Hematopoietic multipotent progenitor cell treated with erythropoietin and hydrocortisone succinate and interleukin-3 and kit ligand, for 8 days (in vitro differentiated cells): ENCODE measurements at regions not wholly inside any gene's neighbourhood (a gene's known extent, or its start where the extent isn't known, plus 50 kb on each side); places are given as distances from the start of the nearest gene placed in this dataset.
"Not testable (repeated sequence)": the region's sequence is repeated elsewhere in the genome, so short reads cannot be mapped to it uniquely, and the experiment has no call there.

Experiments used
- DNase-seq: peaks from one replicate; pipeline ENCODE4 v3.0.0-alpha.2; 2015

GRCh38 chr5:101627770-101628169 is 668.3 kb downstream of the SLCO4C1 start:
- DNase-seq, result not testable (repeated sequence)

- no peak for DNase-seq
Measured at GRCh38 chr5:101626572-101626971, 669.5 kb downstream of the SLCO4C1 start.

- DNase-seq, result no peak
Measured at GRCh38 chr5:101611039-101611438, 685.0 kb downstream of the SLCO4C1 start.

GRCh38 chr5:101608322-101608721 is 687.8 kb downstream of the SLCO4C1 start:
- DNase-seq, result no peak

GRCh38 chr5:101605700-101606099 is 690.4 kb downstream of the SLCO4C1 start:
- DNase-seq, result no peak

- no peak for DNase-seq
Measured at GRCh38 chr5:101600614-101601013, 695.5 kb downstream of the SLCO4C1 start.

GRCh38 chr5:101590384-101590783 is 687.3 kb upstream of the ST8SIA4 start:
- no peak for DNase-seq

- DNase-seq, result no peak
Measured at GRCh38 chr5:101585366-101585765, 682.3 kb upstream of the ST8SIA4 start.

- DNase-seq, result no peak
Measured at GRCh38 chr5:101580591-101580990, 677.5 kb upstream of the ST8SIA4 start.

- DNase-seq, result no peak
Measured at GRCh38 chr5:101574017-101574416, 670.9 kb upstream of the ST8SIA4 start.

- DNase-seq, result no peak
Measured at GRCh38 chr5:101561018-101561417, 657.9 kb upstream of the ST8SIA4 start.

GRCh38 chr5:101543780-101544179 is 640.7 kb upstream of the ST8SIA4 start:
- no peak for DNase-seq

- no peak for DNase-seq
Measured at GRCh38 chr5:101539315-101539714, 636.2 kb upstream of the ST8SIA4 start.

GRCh38 chr5:101535626-101536025 is 632.5 kb upstream of the ST8SIA4 start:
- no peak for DNase-seq

GRCh38 chr5:101534491-101535110 is 631.5 kb upstream of the ST8SIA4 start:
- DNase-seq, result no peak

- DNase-seq, result no peak
Measured at GRCh38 chr5:101532430-101532829, 629.3 kb upstream of the ST8SIA4 start.

- DNase-seq, result no peak
Measured at GRCh38 chr5:101531026-101531425, 627.9 kb upstream of the ST8SIA4 start.

- DNase-seq, result not testable (repeated sequence)
Measured at GRCh38 chr5:101529094-101529493, 626.0 kb upstream of the ST8SIA4 start.

GRCh38 chr5:101520417-101520816 is 617.3 kb upstream of the ST8SIA4 start:
- no peak for DNase-seq

- no peak for DNase-seq
Measured at GRCh38 chr5:101517795-101518194, 614.7 kb upstream of the ST8SIA4 start.

- DNase-seq, result no peak
Measured at GRCh38 chr5:101515721-101516120, 612.6 kb upstream of the ST8SIA4 start.

- no peak for DNase-seq
Measured at GRCh38 chr5:101505891-101506570, 602.9 kb upstream of the ST8SIA4 start.

GRCh38 chr5:101482931-101483330 is 579.8 kb upstream of the ST8SIA4 start:
- no peak for DNase-seq

GRCh38 chr5:101473483-101473882 is 570.4 kb upstream of the ST8SIA4 start:
- no peak for DNase-seq

GRCh38 chr5:101461455-101461854 is 558.4 kb upstream of the ST8SIA4 start:
- DNase-seq, result no peak
